Motor neuron (in vitro differentiated cells): ENCODE measurements at regions not wholly inside any gene's neighbourhood (a gene's known extent, or its start where the extent isn't known, plus 50 kb on each side); places are given as distances from the start of the nearest gene placed in this dataset.

Experiments
- ATAC-seq, 8 experiments: fragments of 200-7000 bp; cut with Tn5 transposase; replicated peaks in 6 of 8; 2 replicates each; pipeline ENCODE4 v1.8.0; 2021; ENCODE audit warnings: mild to moderate bottlenecking in 8 of 8, moderate library complexity in 8 of 8
- H3K27ac ChIP-seq, 2 donors: fragments of 250-450 bp; sonication (Bioruptor Pico); 2 replicates each; pipeline ENCODE4 v1.9.0; 2021; ENCODE audit warnings: antibody characterized with exemption in 2 of 2, mild to moderate bottlenecking in 2 of 2, moderate library complexity in 1 of 2
- H3K4me1 ChIP-seq, 2 donors: fragments of 250-450 bp; sonication (Bioruptor Pico); replicated peaks in 1 of 2; 2 replicates each; pipeline ENCODE4 v1.6.1; 2021; ENCODE audit warnings: antibody characterized with exemption in 2 of 2, mild to moderate bottlenecking in 2 of 2, moderate library complexity in 1 of 2
- H3K4me3 ChIP-seq, 5 donors: fragments of 250-450 bp; sonication (Bioruptor Pico); 2 replicates each; pipeline ENCODE4 v1.9.0; 2021; ENCODE audit warnings: antibody characterized with exemption in 5 of 5, mild to moderate bottlenecking in 5 of 5, moderate library complexity in 4 of 5
- WGBS, 10 experiments: fragments of 450-650 bp; shearing (Covaris generic); methylation state at CpG; one replicate each; pipeline ENCODE4 v1.0.0; 2022; 5-methylcytosine and 5-hydroxymethylcytosine counted together
- in situ Hi-C, 9 experiments: fragments of 400-800 bp; cut with MboI; loops; one replicate each; pipeline ENCODE4 v1.15.0; 2021; ENCODE audit warnings: low sequenced_read_pairs in 9 of 9, low pct_unique_long_range_greater_than_20kb in 2 of 9; ENCODE audit not compliant: unreplicated experiment in 9 of 9

DNA sequence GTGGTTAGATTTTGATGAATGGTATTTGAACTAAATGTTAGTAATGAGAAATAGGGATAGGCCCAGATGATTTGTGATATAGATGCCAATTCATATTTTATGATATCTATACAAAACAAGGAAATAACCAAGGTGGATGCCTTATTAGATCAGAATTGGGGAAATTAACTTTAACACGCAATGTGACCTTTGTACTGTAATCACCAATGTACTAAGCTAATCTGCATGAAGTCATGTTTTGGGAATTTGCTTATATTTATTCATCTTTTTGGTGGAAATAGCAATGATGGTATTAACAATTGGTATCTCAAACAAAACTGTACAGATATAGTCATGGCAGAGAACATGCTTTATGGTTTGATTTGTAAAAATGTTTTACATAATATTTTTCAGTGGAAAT lies 504.7 kb downstream of the PLCL1 start:
- no peak overlapping the region for H3K4me3 ChIP-seq
- WGBS, 10 experiments: 80 to 100% (median 100%) methylated on average over 1 of the region's 1 CpG; no CpG with 5 or more reads in 3 of the 10 experiments
- no peaks in the 10 kb centered on the region for H3K4me1 ChIP-seq
- in situ Hi-C loops: loop anchor here (10.0 to 25.0 kb wide), 6 partner anchors 504 to 1553 kb away; partner anchors contain the start of genes FTCDNL1 (in 3 of the 9), PLCL1 (in 1 of the 9) and SATB2 (in 1 of the 9)
- H3K27ac ChIP-seq: no peak overlapping the region
- ATAC-seq: no peak

DNA sequence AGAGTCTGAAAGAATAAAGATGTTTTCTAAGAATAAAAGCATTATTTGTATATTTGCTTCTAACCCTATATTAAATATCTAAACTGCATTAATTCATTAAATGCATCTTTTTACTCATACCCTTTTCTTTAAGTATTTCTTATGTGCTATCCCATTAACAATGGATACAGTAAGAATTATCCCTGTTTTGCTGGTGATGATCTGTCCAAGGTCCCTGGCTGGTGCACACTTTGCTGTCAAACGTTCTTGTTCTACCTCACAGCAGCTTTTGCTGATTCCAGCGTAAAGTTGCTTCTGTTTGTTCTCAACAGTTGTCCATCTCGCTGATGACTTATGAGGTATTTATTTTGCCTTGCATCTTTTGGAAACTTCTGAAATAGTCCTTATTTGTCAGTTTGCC lies 504.0 kb downstream of the PLCL1 start:
- Histone ChIP-seq H3K4me3 (no peak overlapping the region), H3K4me1 (no peaks in the 10 kb centered on the region), H3K27ac (no peak overlapping the region)
- WGBS, 10 experiments: 63 to 100% (median 88%) methylated on average over 2 to 3 of the region's 3 CpGs; no CpG with 5 or more reads in 2 of the 10 experiments
- in situ Hi-C loops: loop anchor here (10.0 to 25.0 kb wide), 6 partner anchors 504 to 1554 kb away; partner anchors contain the start of genes FTCDNL1 (in 3 of the 9), PLCL1 (in 1 of the 9) and SATB2 (in 1 of the 9)
- no peak for ATAC-seq

DNA sequence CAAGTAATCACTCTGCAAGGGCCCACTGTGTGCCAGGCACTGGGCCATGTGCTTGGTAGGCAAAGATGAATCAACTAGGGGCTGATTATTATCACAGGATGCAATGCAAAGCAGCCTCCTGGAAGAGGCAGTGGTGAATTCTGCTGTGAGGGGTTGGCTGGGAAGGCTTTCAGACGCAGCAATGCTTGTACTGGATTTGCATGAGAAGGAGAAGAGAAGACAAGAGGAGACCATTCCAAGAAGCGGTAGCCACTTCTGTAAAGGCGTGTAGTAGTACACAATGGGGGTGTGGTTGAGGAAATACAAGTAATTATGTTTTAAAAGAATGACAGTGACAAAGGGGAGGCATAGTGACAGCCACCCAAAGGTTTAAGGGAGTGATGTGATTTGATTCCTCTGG lies 502.7 kb downstream of the PLCL1 start:
- Histone ChIP-seq H3K4me1 (no peaks in the 10 kb centered on the region), H3K4me3 (no peak overlapping the region), H3K27ac (no peak overlapping the region)
- WGBS, 10 experiments: 22 to 96% (median 80%) methylated on average over 1 to 3 of the region's 3 CpGs; no CpG with 5 or more reads in 4 of the 10 experiments
- in situ Hi-C loops: loop anchor here (10.0 to 25.0 kb wide), 6 partner anchors 502 to 1555 kb away; partner anchors contain the start of genes FTCDNL1 (in 3 of the 9), PLCL1 (in 1 of the 9) and SATB2 (in 1 of the 9)
- peak in 1 of 8 experiments; percentile 14 for ATAC-seq

DNA sequence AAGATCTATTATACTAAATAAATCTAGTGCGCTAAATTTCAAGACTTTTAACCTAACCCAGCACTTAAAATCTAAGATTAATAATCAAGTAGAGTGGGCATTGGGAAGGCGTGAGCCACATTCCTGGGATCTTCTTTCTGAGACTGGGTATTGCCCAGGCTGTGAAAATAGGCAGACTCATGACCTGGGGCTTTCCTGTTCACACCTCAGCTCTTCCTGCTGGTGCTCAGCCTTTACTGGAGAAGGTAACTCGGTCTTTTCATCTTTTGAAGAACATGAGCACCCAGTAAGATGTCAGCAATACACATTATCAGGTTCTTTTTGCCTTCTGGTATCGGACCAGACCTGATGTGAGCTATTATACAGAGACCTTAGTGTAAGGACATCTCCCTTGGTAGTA lies 500.5 kb downstream of the PLCL1 start:
- no peaks in the 10 kb centered on the region for H3K4me1 ChIP-seq
- ATAC-seq: no peak
- in situ Hi-C loops: loop anchor here (10.0 to 25.0 kb wide), 6 partner anchors 500 to 1557 kb away; partner anchors contain the start of genes FTCDNL1 (in 3 of the 9), PLCL1 (in 1 of the 9) and SATB2 (in 1 of the 9)
- WGBS, 10 experiments: 0 to 100% (median 86%) methylated on average over 1 to 4 of the region's 4 CpGs; no CpG with 5 or more reads in 1 of the 10 experiments
- no peak overlapping the region for H3K27ac ChIP-seq
- no peak overlapping the region for H3K4me3 ChIP-seq

DNA sequence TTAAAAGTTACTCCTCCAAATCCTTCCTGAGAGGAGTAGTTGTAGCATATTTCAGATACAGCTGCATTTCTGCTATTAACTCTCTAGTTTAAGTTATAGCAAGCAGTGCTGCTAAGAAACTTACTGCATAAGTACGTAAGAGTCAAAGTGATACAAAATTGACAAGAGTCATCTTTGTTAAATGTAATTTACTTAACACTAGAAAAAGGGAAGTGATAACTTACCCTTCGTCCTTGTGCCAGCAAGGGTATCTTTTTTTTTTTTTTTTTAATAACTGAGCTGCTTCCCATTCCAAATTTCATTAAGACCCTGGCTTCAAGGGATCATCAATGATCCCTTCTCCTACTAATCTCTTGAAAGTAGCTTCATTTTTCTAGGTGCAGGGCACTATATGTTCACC lies 493.0 kb downstream of the PLCL1 start:
- no peaks in the 10 kb centered on the region for H3K4me1 ChIP-seq
- no peak for ATAC-seq
- H3K4me3 ChIP-seq: no peak overlapping the region
- WGBS, 10 experiments: 50 to 100% (median 69%) methylated on average over 1 to 2 of the region's 2 CpGs
- H3K27ac ChIP-seq: no peak overlapping the region
- in situ Hi-C loops: loop anchor here in 7 of 9 experiments (5.0 to 25.0 kb wide), 5 partner anchors 160 to 503 kb away; partner anchors contain the start of gene PLCL1 (in 6 of the 7)

DNA sequence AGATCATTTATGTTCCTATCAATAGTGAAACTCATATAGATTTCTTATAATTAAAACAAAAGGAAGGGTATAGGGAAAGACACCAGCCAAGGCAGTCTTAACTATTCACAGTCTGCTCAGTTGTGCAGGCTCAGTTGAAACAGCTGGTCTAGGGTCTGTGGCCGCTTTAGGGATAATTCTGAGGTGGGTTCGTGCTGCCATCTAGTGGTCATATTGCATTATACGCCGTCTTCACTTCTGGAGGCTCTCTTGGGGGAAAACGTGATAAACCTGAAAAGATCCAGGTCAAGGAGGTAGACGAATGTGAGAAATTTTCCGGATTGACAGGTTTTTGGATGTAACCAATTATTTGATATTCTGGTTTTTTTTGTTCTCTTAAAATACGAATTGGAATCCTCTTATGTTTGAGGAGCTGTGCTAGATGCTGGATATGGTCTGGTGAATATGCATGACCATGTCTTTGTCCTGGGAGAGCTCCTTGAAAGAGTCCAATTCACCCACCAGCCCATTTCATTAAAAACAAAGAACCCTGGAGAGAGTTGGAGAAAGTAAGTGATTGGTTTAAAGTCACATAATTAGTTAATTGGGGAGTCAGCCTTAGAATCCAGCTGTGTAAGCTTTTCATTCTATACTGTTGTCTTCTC lies 492.4 kb downstream of the PLCL1 start:
- peak; percentile 82 to 100 (median 98) for ATAC-seq
- no peaks in the 10 kb centered on the region for H3K4me1 ChIP-seq
- 0 to 4% (median 1%) methylated on average over 1 to 8 of the region's 8 CpGs; no CpG with 5 or more reads in 2 of the 10 experiments for WGBS, 10 experiments
- no peak overlapping the region for H3K27ac ChIP-seq
- in situ Hi-C loops: loop anchor here in 7 of 9 experiments (5.0 to 25.0 kb wide), 5 partner anchors 159 to 502 kb away; partner anchors contain the start of gene PLCL1 (in 6 of the 7)
- H3K4me3 ChIP-seq: no peak overlapping the region

DNA sequence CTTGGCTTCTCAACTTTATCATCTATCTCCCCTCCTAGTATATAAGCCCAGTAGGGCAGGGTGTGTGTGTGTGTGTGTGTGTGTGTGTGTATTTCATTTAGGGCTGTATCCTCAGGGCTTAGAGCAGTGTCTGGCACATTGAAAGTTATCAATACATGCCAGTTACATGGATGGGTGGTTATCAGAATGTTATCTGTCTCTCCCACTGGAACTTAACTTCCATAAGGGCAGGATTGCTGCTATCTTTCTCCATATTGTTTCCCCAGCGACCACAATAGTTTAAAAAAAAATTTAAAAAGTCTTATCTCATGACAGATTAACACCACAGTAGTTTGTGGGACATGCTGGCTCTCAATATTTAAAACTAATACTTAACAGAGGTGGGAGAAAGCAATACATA lies 488.9 kb downstream of the PLCL1 start:
- in situ Hi-C loops: loop anchor here in 6 of 9 experiments (10.0 to 25.0 kb wide), 4 partner anchors 156 to 498 kb away; partner anchors contain the start of gene PLCL1 (in 5 of the 6)
- no peak for ATAC-seq
- 0 to 100% (median 45%) methylated on average over 1 of the region's 1 CpG; no CpG with 5 or more reads in 4 of the 10 experiments for WGBS, 10 experiments
- Histone ChIP-seq H3K4me3 (no peak overlapping the region), H3K4me1 (no peaks in the 10 kb centered on the region), H3K27ac (no peak overlapping the region)

DNA sequence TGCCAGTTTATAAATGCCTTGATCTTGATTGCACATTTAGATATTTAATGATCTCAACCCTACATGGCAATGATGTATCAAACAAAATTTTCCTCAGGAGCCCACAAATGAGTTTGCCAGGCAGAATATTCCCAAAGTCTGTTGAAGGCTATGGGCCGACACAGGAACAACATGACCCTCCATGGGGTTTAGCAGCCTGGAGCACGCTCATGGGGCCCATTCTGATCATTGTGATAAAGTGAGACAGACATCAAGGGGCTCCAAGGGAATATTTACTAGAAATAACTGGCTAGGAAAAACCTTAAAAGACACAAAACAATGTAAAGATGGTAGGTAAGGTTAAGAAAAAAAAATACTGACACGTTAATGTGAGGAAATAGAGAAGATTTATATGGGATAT lies 485.4 kb downstream of the PLCL1 start:
- Histone ChIP-seq H3K4me3 (no peak overlapping the region), H3K27ac (no peak overlapping the region), H3K4me1 (no peaks in the 10 kb centered on the region)
- in situ Hi-C loops: loop anchor here in 6 of 9 experiments (10.0 to 25.0 kb wide), 4 partner anchors 153 to 495 kb away; partner anchors contain the start of gene PLCL1 (in 5 of the 6)
- no peak for ATAC-seq
- WGBS, 10 experiments: 72 to 96% (median 86%) methylated on average over 1 to 3 of the region's 3 CpGs

DNA sequence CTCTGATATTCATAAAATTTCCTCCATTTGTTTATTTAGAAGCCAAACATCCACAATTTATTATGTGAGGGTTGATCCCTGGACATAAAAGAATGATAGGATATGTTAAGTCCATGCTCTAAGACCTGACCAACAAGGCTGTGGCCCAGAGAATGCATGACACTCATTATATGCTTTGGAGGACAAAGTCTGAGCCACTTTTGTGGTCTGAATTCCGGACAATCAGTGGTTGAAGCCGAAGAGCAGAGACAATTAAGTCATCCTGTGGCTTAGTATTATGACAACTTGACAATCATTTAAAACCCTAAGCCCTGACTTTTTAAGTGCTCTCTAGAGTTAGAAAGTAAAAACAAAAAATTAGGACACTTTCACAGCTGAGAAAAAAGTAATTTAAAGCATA lies 483.3 kb downstream of the PLCL1 start:
- WGBS, 10 experiments: 0 to 80% (median 20%) methylated on average over 1 to 2 of the region's 2 CpGs; no CpG with 5 or more reads in 3 of the 10 experiments
- Histone ChIP-seq H3K4me1 (no peaks in the 10 kb centered on the region), H3K27ac (no peak overlapping the region), H3K4me3 (no peak overlapping the region)
- ATAC-seq: no peak
- in situ Hi-C loops: loop anchor here in 3 of 9 experiments (25.0 kb wide), 2 partner anchors 150 to 475 kb away; partner anchors contain the start of gene PLCL1 (in 2 of the 3)

DNA sequence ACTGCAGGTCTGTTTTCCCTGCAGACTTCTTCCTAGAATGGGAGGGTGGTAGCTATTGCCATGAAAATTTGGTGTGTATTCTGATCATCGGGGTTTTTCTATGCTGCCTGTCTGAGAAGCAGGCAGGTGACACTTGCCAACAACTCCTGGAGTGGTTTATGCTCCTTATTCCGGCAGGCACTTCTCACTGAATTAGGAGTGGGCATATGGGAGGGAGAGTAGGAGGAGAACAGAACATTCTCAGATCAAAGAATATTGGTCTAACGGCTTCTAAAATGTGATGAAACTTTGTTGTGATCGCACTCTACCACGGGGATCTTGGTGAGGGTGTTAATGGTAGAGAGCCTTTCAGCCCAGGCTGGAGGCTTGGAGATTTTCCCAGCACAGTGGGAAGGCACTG lies 480.8 kb downstream of the PLCL1 start:
- Histone ChIP-seq H3K4me3 (no peak overlapping the region), H3K4me1 (no peaks in the 10 kb centered on the region), H3K27ac (no peak overlapping the region)
- in situ Hi-C loops: loop anchor here in 3 of 9 experiments (25.0 kb wide), 2 partner anchors 148 to 473 kb away; partner anchors contain the start of gene PLCL1 (in 2 of the 3)
- no peak for ATAC-seq
- 18 to 100% (median 89%) methylated on average over 1 to 5 of the region's 5 CpGs; no CpG with 5 or more reads in 3 of the 10 experiments for WGBS, 10 experiments

DNA sequence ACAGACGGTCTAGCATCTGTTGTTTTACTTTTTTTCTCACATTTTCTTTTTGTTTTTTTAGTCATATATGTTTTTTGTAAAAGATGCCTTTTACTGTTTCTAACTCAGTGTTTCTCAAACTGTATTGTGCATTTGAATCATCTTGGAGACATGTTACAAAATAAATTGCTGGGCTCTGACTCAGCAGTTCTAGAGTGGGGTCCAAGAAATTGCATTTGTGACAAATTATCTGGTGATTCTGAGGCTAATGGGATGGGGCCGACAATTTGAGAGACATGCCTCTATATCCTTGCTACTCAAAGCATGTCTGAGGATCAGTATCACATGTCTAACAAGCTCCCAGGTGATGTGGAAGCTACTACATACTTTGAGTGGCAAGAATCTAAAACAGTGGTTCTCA lies 478.8 kb downstream of the PLCL1 start:
- in situ Hi-C loops: loop anchor here in 3 of 9 experiments (25.0 kb wide), 2 partner anchors 146 to 471 kb away; partner anchors contain the start of gene PLCL1 (in 2 of the 3)
- ATAC-seq: no peak
- Histone ChIP-seq H3K4me1 (no peaks in the 10 kb centered on the region), H3K4me3 (no peak overlapping the region), H3K27ac (no peak overlapping the region)
- WGBS, 10 experiments: 13 to 88% (median 58%) methylated on average over 1 to 2 of the region's 2 CpGs; no CpG with 5 or more reads in 1 of the 10 experiments

DNA sequence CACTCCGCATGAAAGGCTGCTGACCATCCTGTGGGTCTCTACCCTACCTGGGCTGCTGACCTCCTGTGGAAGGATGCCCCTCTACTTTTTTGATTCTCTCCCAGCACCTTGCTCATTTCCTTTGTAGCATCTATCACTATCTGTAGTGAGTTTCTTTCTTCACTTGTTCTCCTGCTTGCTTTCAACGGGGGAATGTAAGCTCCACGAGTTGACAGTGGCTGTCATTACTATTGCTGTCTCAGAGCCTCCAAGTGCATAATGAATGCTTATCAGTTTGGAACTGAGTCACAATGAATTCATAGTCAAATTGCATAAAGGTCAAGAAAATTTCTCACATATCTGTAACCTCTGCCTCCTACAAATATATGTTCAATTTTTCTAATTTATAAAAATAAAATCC lies 477.7 kb downstream of the PLCL1 start:
- in situ Hi-C loops: loop anchor here in 3 of 9 experiments (25.0 kb wide), 2 partner anchors 145 to 470 kb away; partner anchors contain the start of gene PLCL1 (in 2 of the 3)
- 8 to 100% (median 67%) methylated on average over 1 to 3 of the region's 3 CpGs; no CpG with 5 or more reads in 1 of the 10 experiments for WGBS, 10 experiments
- Histone ChIP-seq H3K4me1 (no peaks in the 10 kb centered on the region), H3K4me3 (no peak overlapping the region), H3K27ac (no peak overlapping the region)
- peak in 1 of 8 experiments; percentile 31 for ATAC-seq

DNA sequence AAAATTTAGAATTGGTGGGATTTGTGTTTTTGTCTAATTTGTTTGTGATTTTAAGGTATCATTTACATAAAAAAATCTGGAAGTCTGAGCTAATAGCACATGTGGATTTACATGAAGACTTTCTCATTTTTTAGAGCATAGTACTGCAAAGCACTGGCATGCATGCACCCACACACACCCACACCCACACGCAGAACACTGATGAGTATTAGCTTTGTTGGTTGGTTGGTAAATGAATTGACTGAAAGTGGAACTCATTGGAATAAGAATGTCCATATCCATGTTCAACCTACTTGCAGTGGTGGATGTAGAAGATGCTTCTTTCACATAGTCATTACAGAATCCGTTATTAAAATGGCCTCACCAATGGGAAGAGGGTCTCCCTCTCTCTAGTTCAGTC lies 475.8 kb downstream of the PLCL1 start:
- 50 to 100% (median 89%) methylated on average over 1 to 2 of the region's 2 CpGs; no CpG with 5 or more reads in 3 of the 10 experiments for WGBS, 10 experiments
- ATAC-seq: no peak
- in situ Hi-C loops: loop anchor here in 3 of 9 experiments (25.0 kb wide), 2 partner anchors 143 to 468 kb away; partner anchors contain the start of gene PLCL1 (in 2 of the 3)
- no peak overlapping the region for H3K27ac ChIP-seq
- no peaks in the 10 kb centered on the region for H3K4me1 ChIP-seq
- no peak overlapping the region for H3K4me3 ChIP-seq
